HG03558 (cell line): ENCODE measurements at regions not wholly inside any gene's neighbourhood (a gene's known extent, or its start where the extent isn't known, plus 50 kb on each side); places are given as distances from the start of the nearest gene placed in this dataset.
"Not testable (repeated sequence)": the region's sequence is repeated elsewhere in the genome, so short reads cannot be mapped to it uniquely, and the experiment has no call there.

ENCODE experiments used
- ATAC-seq: cut with Tn5 transposase; IDR thresholded peaks from one replicate; pipeline ENCODE4 v1.9.1; 2021; ENCODE audit warnings: moderate number of reproducible peaks; ENCODE audit not compliant: unreplicated experiment; ENCODE audit errors: extremely low read depth

GRCh38 chr9:97772145-97772544, 75.0 kb upstream of the XPA start:
- no peak for ATAC-seq

- ATAC-seq, result no peak
Observed at GRCh38 chr9:97773091-97773490, 76.0 kb upstream of the XPA start.

GRCh38 chr9:97773723-97774122, 76.6 kb upstream of the XPA start:
- no peak for ATAC-seq

GRCh38 chr9:97774673-97775072, 77.5 kb upstream of the XPA start:
- ATAC-seq, result no peak

GRCh38 chr9:97778740-97779139, 74.3 kb upstream of the FOXE1 start:
- ATAC-seq, result not testable (repeated sequence)

GRCh38 chr9:97779608-97780007, 73.4 kb upstream of the FOXE1 start:
- no peak for ATAC-seq

GRCh38 chr9:97781902-97782301, 71.1 kb upstream of the FOXE1 start:
- no peak for ATAC-seq

- ATAC-seq, result no peak
Observed at GRCh38 chr9:97786341-97786740, 66.7 kb upstream of the FOXE1 start.

GRCh38 chr9:97787551-97787950, 65.5 kb upstream of the FOXE1 start:
- ATAC-seq, result no peak

GRCh38 chr9:97788763-97789663, 64.0 kb upstream of the FOXE1 start:
- no peak for ATAC-seq

- ATAC-seq, result no peak
Observed at GRCh38 chr9:97790542-97790941, 62.5 kb upstream of the FOXE1 start.

GRCh38 chr9:97791542-97791941, 61.5 kb upstream of the FOXE1 start:
- ATAC-seq, result no peak

GRCh38 chr9:97793067-97793466, 60.0 kb upstream of the FOXE1 start:
- ATAC-seq, result no peak

GRCh38 chr9:97794666-97795065, 58.4 kb upstream of the FOXE1 start:
- no peak for ATAC-seq

GRCh38 chr9:97796176-97796575, 56.9 kb upstream of the FOXE1 start:
- not testable (repeated sequence) for ATAC-seq

GRCh38 chr9:97801180-97801579, 51.8 kb upstream of the FOXE1 start:
- ATAC-seq, result no peak

- ATAC-seq, result no peak
Observed at GRCh38 chr9:97802276-97802675, 50.8 kb upstream of the FOXE1 start.

GRCh38 chr9:97803167-97804058, 49.6 kb upstream of the FOXE1 start:
- ATAC-seq, result peak; percentile 62
